ENCODE measurements at regions not wholly inside any gene's neighbourhood (a gene's known extent, or its start where the extent isn't known, plus 50 kb on each side); places are given as distances from the start of the nearest gene placed in this dataset.

DNA sequence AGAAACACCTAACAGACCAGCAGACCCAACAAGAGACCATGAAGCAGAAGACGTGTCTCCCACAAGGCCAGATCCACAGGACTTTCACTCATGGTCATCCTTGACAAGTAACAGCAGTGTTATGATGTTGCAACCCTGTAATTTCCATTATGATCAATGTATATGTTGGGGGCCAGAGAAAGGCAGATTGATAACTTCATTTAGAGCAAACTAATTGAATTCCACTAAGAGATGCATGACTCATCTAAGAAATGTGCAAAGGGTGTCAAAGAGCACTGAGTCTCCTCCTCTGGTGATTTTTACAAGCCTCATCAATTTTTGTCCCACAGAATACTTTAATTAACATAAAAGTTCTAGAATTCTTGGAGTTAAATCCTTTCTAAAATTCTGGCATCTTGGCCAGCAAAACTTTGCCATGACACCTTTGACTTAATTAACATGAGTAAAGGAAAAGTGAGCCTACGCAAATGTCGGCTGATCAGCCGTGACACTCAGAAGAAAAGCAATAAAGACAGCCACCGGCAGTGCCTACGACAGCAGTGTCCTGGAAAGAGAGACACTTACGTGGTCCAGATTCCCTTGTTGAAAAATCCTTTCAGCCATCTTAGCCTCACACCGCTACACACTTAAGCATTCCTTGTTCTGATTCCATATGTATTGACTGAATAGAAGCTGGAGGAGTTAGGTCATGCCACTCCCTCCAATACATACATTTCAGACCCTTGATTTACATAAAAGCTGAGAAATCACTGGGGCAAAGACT, 370.2 kb upstream of the CCDC196 start:
- no peaks in the 10 kb centered on the region for H3K4me1 ChIP-seq (ENCODE audit: insufficient read depth, low read length)
- no peak overlapping the region for H2AFZ ChIP-seq (ENCODE audit: low read depth, low read length)
- DNase-seq (no peak), ATAC-seq (ENCODE audit: insufficient read depth, low read depth) (no peak)
- no peaks in the 10 kb centered on the region for H3K79me2 ChIP-seq (ENCODE audit: insufficient read depth, low read length)
- no peak overlapping the region for H3K9ac ChIP-seq (ENCODE audit: low read depth, low read length)
- H3K27ac ChIP-seq (ENCODE audit: low read length): no peak overlapping the region
- H3K4me2 ChIP-seq (ENCODE audit: insufficient read depth, low read length): no peak overlapping the region
- no peaks in the 10 kb centered on the region for H3K36me3 ChIP-seq (ENCODE audit: insufficient read depth, low read length)
- H4K20me1 ChIP-seq (ENCODE audit: insufficient read depth, low read length): no peaks in the 10 kb centered on the region
- H3K4me3 ChIP-seq (ENCODE audit: low read depth in 1 of 2, low read length in 2 of 2): no peak overlapping the region
- no peaks in the 10 kb centered on the region for H3K9me3 ChIP-seq (ENCODE audit: insufficient read depth, low read length, severe bottlenecking)
- no peaks in the 10 kb centered on the region for H3K27me3 ChIP-seq (ENCODE audit: insufficient read depth, low read length, poor library complexity)
- no peak for TF ChIP-seq EZH2 (IDR thresholded peaks at IDR 0.05; ENCODE audit: borderline replicate concordance, low read depth, low read length, severe bottlenecking)
- TF ChIP-seq, protein P1, sequence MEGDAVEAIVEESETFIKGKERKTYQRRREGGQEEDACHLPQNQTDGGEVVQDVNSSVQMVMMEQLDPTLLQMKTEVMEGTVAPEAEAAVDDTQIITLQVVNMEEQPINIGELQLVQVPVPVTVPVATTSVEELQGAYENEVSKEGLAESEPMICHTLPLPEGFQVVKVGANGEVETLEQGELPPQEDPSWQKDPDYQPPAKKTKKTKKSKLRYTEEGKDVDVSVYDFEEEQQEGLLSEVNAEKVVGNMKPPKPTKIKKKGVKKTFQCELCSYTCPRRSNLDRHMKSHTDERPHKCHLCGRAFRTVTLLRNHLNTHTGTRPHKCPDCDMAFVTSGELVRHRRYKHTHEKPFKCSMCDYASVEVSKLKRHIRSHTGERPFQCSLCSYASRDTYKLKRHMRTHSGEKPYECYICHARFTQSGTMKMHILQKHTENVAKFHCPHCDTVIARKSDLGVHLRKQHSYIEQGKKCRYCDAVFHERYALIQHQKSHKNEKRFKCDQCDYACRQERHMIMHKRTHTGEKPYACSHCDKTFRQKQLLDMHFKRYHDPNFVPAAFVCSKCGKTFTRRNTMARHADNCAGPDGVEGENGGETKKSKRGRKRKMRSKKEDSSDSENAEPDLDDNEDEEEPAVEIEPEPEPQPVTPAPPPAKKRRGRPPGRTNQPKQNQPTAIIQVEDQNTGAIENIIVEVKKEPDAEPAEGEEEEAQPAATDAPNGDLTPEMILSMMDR (IDR thresholded peaks at IDR 0.05; ENCODE audit: borderline replicate concordance, extremely low read depth, low read length, poor library complexity, severe bottlenecking): no peak

DNA sequence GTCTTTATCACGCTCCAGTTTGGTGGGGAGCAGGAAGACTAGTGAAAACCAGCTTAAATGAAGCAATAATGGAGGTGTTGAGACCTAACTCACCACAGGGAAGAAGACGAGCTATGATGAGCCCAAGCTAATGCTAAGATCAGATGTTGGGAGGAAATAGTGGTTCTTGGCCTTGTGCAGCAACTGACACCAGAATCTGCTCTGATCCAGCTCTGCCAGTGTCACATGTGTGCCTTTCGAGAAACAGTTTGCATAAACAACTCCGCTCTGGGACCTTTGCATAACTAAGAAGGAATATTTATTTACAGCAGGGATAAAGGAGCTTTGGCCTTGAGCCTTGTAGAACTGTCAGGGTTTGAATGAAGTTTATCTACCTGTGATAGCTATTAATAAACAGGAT, 369.4 kb upstream of the CCDC196 start:
- no peak for ATAC-seq (ENCODE audit: insufficient read depth, low read depth)
- no peak for DNase-seq
- H2AFZ ChIP-seq (ENCODE audit: low read depth, low read length): no peak overlapping the region
- TF ChIP-seq EZH2 (IDR thresholded peaks at IDR 0.05; ENCODE audit: borderline replicate concordance, low read depth, low read length, severe bottlenecking): no peak
- TF ChIP-seq, protein P1 (IDR thresholded peaks at IDR 0.05; ENCODE audit: borderline replicate concordance, extremely low read depth, low read length, poor library complexity, severe bottlenecking): no peak
- H3K36me3 ChIP-seq (ENCODE audit: insufficient read depth, low read length): no peaks in the 10 kb centered on the region
- no peaks in the 10 kb centered on the region for H3K79me2 ChIP-seq (ENCODE audit: insufficient read depth, low read length)
- H3K4me3 ChIP-seq (ENCODE audit: low read depth in 1 of 2, low read length in 2 of 2): no peak overlapping the region
- H3K4me2 ChIP-seq (ENCODE audit: insufficient read depth, low read length): no peak overlapping the region
- H3K27ac ChIP-seq (ENCODE audit: low read length): no peak overlapping the region
- H3K27me3 ChIP-seq (ENCODE audit: insufficient read depth, low read length, poor library complexity): no peaks in the 10 kb centered on the region
- no peaks in the 10 kb centered on the region for H4K20me1 ChIP-seq (ENCODE audit: insufficient read depth, low read length)
- H3K9me3 ChIP-seq (ENCODE audit: insufficient read depth, low read length, severe bottlenecking): no peaks in the 10 kb centered on the region
- H3K4me1 ChIP-seq (ENCODE audit: insufficient read depth, low read length): no peaks in the 10 kb centered on the region
- H3K9ac ChIP-seq (ENCODE audit: low read depth, low read length): no peak overlapping the region

DNA sequence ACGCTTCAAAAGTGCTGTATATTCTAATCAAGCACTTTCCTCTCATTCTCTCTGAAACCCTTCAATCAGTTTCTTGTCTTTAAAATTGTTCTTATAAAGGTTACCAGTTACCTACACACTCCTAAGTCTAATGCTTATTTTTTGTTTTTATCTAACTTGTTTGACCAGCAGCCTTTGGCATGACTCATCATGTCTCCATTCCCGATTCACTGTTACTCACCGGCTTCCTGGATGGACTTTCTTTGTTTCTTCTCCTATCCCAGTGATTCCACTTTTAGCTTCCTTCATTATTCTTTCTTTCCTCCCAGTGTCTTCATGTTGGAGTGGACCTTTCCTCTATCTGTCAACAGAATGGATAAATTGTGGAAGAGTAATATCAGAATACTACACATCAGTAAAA, 368.6 kb upstream of the CCDC196 start:
- H3K36me3 ChIP-seq (ENCODE audit: insufficient read depth, low read length): no peaks in the 10 kb centered on the region
- DNase-seq (no peak), ATAC-seq (ENCODE audit: insufficient read depth, low read depth) (no peak)
- H3K27ac ChIP-seq (ENCODE audit: low read length): no peak overlapping the region
- H3K79me2 ChIP-seq (ENCODE audit: insufficient read depth, low read length): no peaks in the 10 kb centered on the region
- no peaks in the 10 kb centered on the region for H4K20me1 ChIP-seq (ENCODE audit: insufficient read depth, low read length)
- no peak overlapping the region for H3K4me2 ChIP-seq (ENCODE audit: insufficient read depth, low read length)
- H3K9me3 ChIP-seq (ENCODE audit: insufficient read depth, low read length, severe bottlenecking): no peaks in the 10 kb centered on the region
- no peak for TF ChIP-seq EZH2 (IDR thresholded peaks at IDR 0.05; ENCODE audit: borderline replicate concordance, low read depth, low read length, severe bottlenecking)
- TF ChIP-seq, protein P1 (IDR thresholded peaks at IDR 0.05; ENCODE audit: borderline replicate concordance, extremely low read depth, low read length, poor library complexity, severe bottlenecking): no peak
- no peak overlapping the region for H2AFZ ChIP-seq (ENCODE audit: low read depth, low read length)
- no peak overlapping the region for H3K4me3 ChIP-seq (ENCODE audit: low read depth in 1 of 2, low read length in 2 of 2)
- H3K27me3 ChIP-seq (ENCODE audit: insufficient read depth, low read length, poor library complexity): no peaks in the 10 kb centered on the region
- no peak overlapping the region for H3K9ac ChIP-seq (ENCODE audit: low read depth, low read length)
- no peaks in the 10 kb centered on the region for H3K4me1 ChIP-seq (ENCODE audit: insufficient read depth, low read length)
